ENCODE measurements at regions not wholly inside any gene's neighbourhood (a gene's known extent, or its start where the extent isn't known, plus 50 kb on each side); places are given as distances from the start of the nearest gene placed in this dataset.

DNA sequence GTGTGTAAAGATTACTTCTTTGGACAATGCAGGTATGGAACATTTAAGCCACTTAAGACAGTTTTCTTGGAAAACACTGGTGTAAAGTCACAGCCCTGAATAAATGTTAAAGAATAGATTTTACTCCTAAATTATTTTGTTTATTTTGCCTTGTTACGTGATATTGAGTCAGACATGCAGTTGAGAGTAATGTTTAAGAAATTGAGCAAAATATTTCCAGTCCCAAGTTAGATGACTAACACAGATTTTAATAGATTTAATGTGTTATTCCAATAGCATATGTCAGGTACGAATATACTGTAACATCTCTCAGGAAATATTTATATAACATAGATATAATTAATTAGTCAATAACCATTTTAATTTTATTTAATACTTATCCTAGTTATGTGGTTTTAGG is 1361.7 kb downstream of the FSCB start:
- peak; percentile 27 for FAIRE-seq
- no peaks in the 10 kb centered on the region for H3K27me3 ChIP-seq (ENCODE audit: control insufficient read depth, insufficient read depth, low read length)
- H3K9ac ChIP-seq (ENCODE audit: low read length in 3 of 3) = no peak overlapping the region
- H3K4me1 ChIP-seq (ENCODE audit: control insufficient read depth in 2 of 3, insufficient read depth in 2 of 3, low read depth in 1 of 3, low read length in 3 of 3) = no peaks in the 10 kb centered on the region
- H3K9me3 ChIP-seq (ENCODE audit: control insufficient read depth in 2 of 3, insufficient read depth in 1 of 3, low read length in 3 of 3) = no peaks in the 10 kb centered on the region
- no peaks in the 10 kb centered on the region for H3K36me3 ChIP-seq (ENCODE audit: control insufficient read depth in 2 of 3, insufficient read depth in 3 of 3, low read length in 3 of 3)
- no peak overlapping the region for H3K4me3 ChIP-seq (ENCODE audit: low read length in 3 of 3)
- H3K27ac ChIP-seq (ENCODE audit: low read depth in 2 of 2, low read length in 2 of 2) = no peak overlapping the region
- no peak for DNase-seq
- intact Hi-C loops (cut with DNase I) = no loop called here
- TF ChIP-seq, protein P1, sequence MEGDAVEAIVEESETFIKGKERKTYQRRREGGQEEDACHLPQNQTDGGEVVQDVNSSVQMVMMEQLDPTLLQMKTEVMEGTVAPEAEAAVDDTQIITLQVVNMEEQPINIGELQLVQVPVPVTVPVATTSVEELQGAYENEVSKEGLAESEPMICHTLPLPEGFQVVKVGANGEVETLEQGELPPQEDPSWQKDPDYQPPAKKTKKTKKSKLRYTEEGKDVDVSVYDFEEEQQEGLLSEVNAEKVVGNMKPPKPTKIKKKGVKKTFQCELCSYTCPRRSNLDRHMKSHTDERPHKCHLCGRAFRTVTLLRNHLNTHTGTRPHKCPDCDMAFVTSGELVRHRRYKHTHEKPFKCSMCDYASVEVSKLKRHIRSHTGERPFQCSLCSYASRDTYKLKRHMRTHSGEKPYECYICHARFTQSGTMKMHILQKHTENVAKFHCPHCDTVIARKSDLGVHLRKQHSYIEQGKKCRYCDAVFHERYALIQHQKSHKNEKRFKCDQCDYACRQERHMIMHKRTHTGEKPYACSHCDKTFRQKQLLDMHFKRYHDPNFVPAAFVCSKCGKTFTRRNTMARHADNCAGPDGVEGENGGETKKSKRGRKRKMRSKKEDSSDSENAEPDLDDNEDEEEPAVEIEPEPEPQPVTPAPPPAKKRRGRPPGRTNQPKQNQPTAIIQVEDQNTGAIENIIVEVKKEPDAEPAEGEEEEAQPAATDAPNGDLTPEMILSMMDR (IDR thresholded peaks at IDR 0.05; ENCODE audit: borderline replicate concordance, extremely low read depth, insufficient read depth) = no peak

DNA sequence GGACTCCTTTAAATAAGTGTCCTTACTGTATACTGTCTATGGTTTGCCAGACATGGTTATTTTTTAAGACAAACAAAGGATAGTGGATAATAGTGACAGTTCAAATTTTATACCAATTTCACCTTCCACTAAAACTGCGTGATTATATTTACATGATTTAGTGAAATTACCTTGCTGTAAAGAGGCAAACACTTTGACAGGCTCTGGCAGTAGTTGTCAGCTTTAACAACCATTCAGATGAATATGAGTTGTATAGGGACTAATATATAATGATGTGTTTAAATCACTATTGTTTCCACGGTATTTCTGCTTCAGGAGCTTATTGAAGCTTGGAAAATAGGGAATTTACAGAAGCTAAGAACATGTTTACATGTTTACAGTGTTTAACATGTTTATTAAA is 1364.0 kb downstream of the FSCB start:
- Histone ChIP-seq H3K9me3 (ENCODE audit: control insufficient read depth in 2 of 3, insufficient read depth in 1 of 3, low read length in 3 of 3) (no peaks in the 10 kb centered on the region), H3K9ac (ENCODE audit: low read length in 3 of 3) (no peak overlapping the region), H3K27ac (ENCODE audit: low read depth in 2 of 2, low read length in 2 of 2) (no peak overlapping the region), H3K4me3 (ENCODE audit: low read length in 3 of 3) (no peak overlapping the region), H3K27me3 (ENCODE audit: control insufficient read depth, insufficient read depth, low read length) (no peaks in the 10 kb centered on the region), H3K36me3 (ENCODE audit: control insufficient read depth in 2 of 3, insufficient read depth in 3 of 3, low read length in 3 of 3) (no peaks in the 10 kb centered on the region), H3K4me1 (ENCODE audit: control insufficient read depth in 2 of 3, insufficient read depth in 2 of 3, low read depth in 1 of 3, low read length in 3 of 3) (no peaks in the 10 kb centered on the region)
- FAIRE-seq (no peak), DNase-seq (no peak)
- intact Hi-C loops (cut with DNase I) = no loop called here
- TF ChIP-seq, protein P1 (IDR thresholded peaks at IDR 0.05; ENCODE audit: borderline replicate concordance, extremely low read depth, insufficient read depth) = no peak

DNA sequence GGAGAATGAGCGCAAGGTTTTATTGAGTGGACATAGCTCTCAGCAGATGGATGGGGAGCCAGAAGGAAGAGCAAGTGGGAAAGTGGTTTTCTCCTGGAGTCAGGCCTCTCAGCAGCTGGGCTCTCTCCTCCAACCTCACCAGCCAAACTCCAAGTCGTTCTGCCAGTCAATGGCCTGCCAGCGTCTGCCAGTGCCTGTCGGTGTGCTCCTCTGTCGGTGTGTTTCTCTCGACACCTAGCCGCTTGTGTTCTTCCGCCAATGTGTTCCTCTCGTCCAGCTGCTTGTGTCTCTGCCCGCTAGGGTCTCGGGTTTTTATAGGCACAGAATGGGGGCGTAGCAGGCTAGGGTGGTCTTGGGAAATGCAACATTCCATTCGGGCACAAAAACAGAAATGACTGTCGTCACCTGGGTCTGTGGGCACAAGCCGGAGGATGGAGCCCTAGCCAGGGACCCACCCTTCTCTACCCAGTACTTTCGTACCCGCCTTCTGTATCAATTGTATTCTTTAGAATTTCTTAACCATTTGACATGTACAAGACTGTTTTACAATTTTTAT is 1365.4 kb downstream of the FSCB start:
- TF ChIP-seq, protein P1 (IDR thresholded peaks at IDR 0.05; ENCODE audit: borderline replicate concordance, extremely low read depth, insufficient read depth) = no peak
- no peaks in the 10 kb centered on the region for H3K27me3 ChIP-seq (ENCODE audit: control insufficient read depth, insufficient read depth, low read length)
- no peak overlapping the region for H3K9ac ChIP-seq (ENCODE audit: low read length in 3 of 3)
- peak in 1 of 5 donors; percentile 37 for DNase-seq
- no peaks in the 10 kb centered on the region for H3K4me1 ChIP-seq (ENCODE audit: control insufficient read depth in 2 of 3, insufficient read depth in 2 of 3, low read depth in 1 of 3, low read length in 3 of 3)
- FAIRE-seq = no peak
- intact Hi-C loops (cut with DNase I) = no loop called here
- H3K27ac ChIP-seq (ENCODE audit: low read depth in 2 of 2, low read length in 2 of 2) = no peak overlapping the region
- no peaks in the 10 kb centered on the region for H3K36me3 ChIP-seq (ENCODE audit: control insufficient read depth in 2 of 3, insufficient read depth in 3 of 3, low read length in 3 of 3)
- no peaks in the 10 kb centered on the region for H3K9me3 ChIP-seq (ENCODE audit: control insufficient read depth in 2 of 3, insufficient read depth in 1 of 3, low read length in 3 of 3)
- H3K4me3 ChIP-seq (ENCODE audit: low read length in 3 of 3) = no peak overlapping the region

DNA sequence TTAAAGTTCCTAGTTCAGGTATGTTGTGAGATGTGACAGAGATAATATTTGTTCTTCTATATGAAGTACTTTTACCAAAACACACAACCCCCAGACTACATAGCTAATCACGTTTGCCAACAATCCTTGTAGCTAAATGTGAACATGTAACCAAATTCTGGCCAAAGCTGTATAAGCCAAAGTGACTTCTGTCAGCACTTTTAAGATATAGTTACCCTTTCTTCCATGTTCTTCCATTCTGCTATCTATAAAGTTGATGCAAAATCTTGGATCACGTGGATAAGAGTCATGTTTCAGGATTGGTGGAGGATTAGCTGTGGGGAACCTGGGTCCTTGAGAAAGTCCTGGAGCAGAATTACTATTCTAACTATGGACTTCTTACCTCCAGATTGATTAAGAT is 1366.6 kb downstream of the FSCB start:
- no peak for FAIRE-seq
- TF ChIP-seq, protein P1 (IDR thresholded peaks at IDR 0.05; ENCODE audit: borderline replicate concordance, extremely low read depth, insufficient read depth) = no peak
- intact Hi-C loops (cut with DNase I) = no loop called here
- Histone ChIP-seq H3K9me3 (ENCODE audit: control insufficient read depth in 2 of 3, insufficient read depth in 1 of 3, low read length in 3 of 3) (no peaks in the 10 kb centered on the region), H3K36me3 (ENCODE audit: control insufficient read depth in 2 of 3, insufficient read depth in 3 of 3, low read length in 3 of 3) (no peaks in the 10 kb centered on the region), H3K9ac (ENCODE audit: low read length in 3 of 3) (no peak overlapping the region), H3K27ac (ENCODE audit: low read depth in 2 of 2, low read length in 2 of 2) (no peak overlapping the region), H3K4me3 (ENCODE audit: low read length in 3 of 3) (no peak overlapping the region), H3K4me1 (ENCODE audit: control insufficient read depth in 2 of 3, insufficient read depth in 2 of 3, low read depth in 1 of 3, low read length in 3 of 3) (no peaks in the 10 kb centered on the region), H3K27me3 (ENCODE audit: control insufficient read depth, insufficient read depth, low read length) (no peaks in the 10 kb centered on the region)
- no peak for DNase-seq

All from kidney (tissue), 13 donors.